ENCODE measurements at regions not wholly inside any gene's neighbourhood (a gene's known extent, or its start where the extent isn't known, plus 50 kb on each side); places are given as distances from the start of the nearest gene placed in this dataset.

- H2AFZ ChIP-seq (ENCODE audit: control insufficient read depth, low read depth, low read length) = no peak overlapping the region
- H3K4me2 ChIP-seq (ENCODE audit: control insufficient read depth, insufficient read depth) = no peak overlapping the region
- in situ Hi-C loops (cut with MboI) = no loop called here
- ATAC-seq = no peak
- FAIRE-seq = no peak
- intact Hi-C loops (cut with micrococcal nuclease; ENCODE audit: unreplicated experiment) = no loop called here
- H3K4me3 ChIP-seq = no peak overlapping the region
- SMC1A ChIA-PET (ENCODE audit: uncharacterized antibody, unreplicated experiment) = no interaction called here
- WGBS (ENCODE audit: insufficient coverage, insufficient replicate concordance, low lambda C conversion rate, missing lambda C conversion rate) = 58% methylated on average over 13 of the region's 13 CpGs
- H4K20me1 ChIP-seq (ENCODE audit: control insufficient read depth, insufficient read depth) = no peaks in the 10 kb centered on the region
- DNase-seq (ENCODE audit: low read depth, low spot score) = no peak
- no peaks in the 10 kb centered on the region for H3K79me2 ChIP-seq (ENCODE audit: control insufficient read depth, insufficient read depth, low read length)
- POLR2A ChIA-PET = no interaction called here
- H3K27ac ChIP-seq (ENCODE audit: control insufficient read depth, insufficient read depth) = no peak overlapping the region
- no TSS peak for BruUV-seq (replicated peaks)
- no peaks in the 10 kb centered on the region for H3K9me3 ChIP-seq (replicated peaks; ENCODE audit: control insufficient read depth, insufficient read depth, low read length)
- CTCF ChIA-PET = no interaction called here
- H3K27me3 ChIP-seq (replicated peaks in 1 of 2; ENCODE audit: control insufficient read depth in 2 of 2, insufficient read depth in 2 of 2, low read length in 1 of 2) = no peaks in the 10 kb centered on the region; a peak in 1 of 4 replicates
- TF ChIP-seq NR2C1 (IDR thresholded peaks at IDR 0.05) = no peak
- TF ChIP-seq SMAD5 (IDR thresholded peaks at IDR 0.05; ENCODE audit: low read depth) = no peak
- no peak for TF ChIP-seq MLLT1 (IDR thresholded peaks at IDR 0.05)
- no peak for TF ChIP-seq BMI1 (IDR thresholded peaks at IDR 0.05; ENCODE audit: borderline replicate concordance)
- no peak for TF ChIP-seq RB1 (IDR thresholded peaks at IDR 0.05; ENCODE audit: borderline replicate concordance)
- no peak for TF ChIP-seq IKZF2 (IDR thresholded peaks at IDR 0.05)
- TF ChIP-seq FOS (IDR thresholded peaks at IDR 0.05; ENCODE audit: borderline replicate concordance, extremely low read depth, insufficient read length) = no peak
- no peak for TF ChIP-seq EP300 (IDR thresholded peaks at IDR 0.05; ENCODE audit: borderline replicate concordance in 1 of 2, control insufficient read depth in 1 of 2, low read depth in 2 of 2, low read length in 2 of 2)
- no peak for TF ChIP-seq SREBF1 (IDR thresholded peaks at IDR 0.05; ENCODE audit: low read length)
- no peak for TF ChIP-seq RAD21 (IDR thresholded peaks at IDR 0.05; ENCODE audit: insufficient read depth, low read depth, low read length)
- TF ChIP-seq EZH2 (IDR thresholded peaks at IDR 0.05; ENCODE audit: borderline replicate concordance, control insufficient read depth, low read depth, low read length) = no peak
- no peak for TF ChIP-seq MXI1 (IDR thresholded peaks at IDR 0.05; ENCODE audit: low read depth, low read length)
- no peak for TF ChIP-seq RCOR1 (conservative IDR thresholded peaks at IDR 0.05; ENCODE audit: low read depth, low read length)
- TF ChIP-seq CREB1 (IDR thresholded peaks at IDR 0.05; ENCODE audit: low read depth) = no peak
- no peak for TF ChIP-seq ZNF592 (IDR thresholded peaks at IDR 0.05)
- no peak for TF ChIP-seq YY1 (IDR thresholded peaks at IDR 0.05; ENCODE audit: low read depth, low read length)
- TF ChIP-seq CREM (IDR thresholded peaks at IDR 0.05; ENCODE audit: low read depth) = no peak
- no peak for TF ChIP-seq PBX3 (IDR thresholded peaks at IDR 0.05; ENCODE audit: insufficient replicate concordance, low read depth, low read length)
- TF ChIP-seq SREBF2 (IDR thresholded peaks at IDR 0.05; ENCODE audit: low read length) = no peak
- H3K4me1 ChIP-seq (ENCODE audit: control insufficient read depth, insufficient read depth, low read length) = no peaks in the 10 kb centered on the region
- no peaks in the 10 kb centered on the region for H3K36me3 ChIP-seq (ENCODE audit: control insufficient read depth in 2 of 2, insufficient read depth in 2 of 2, low read length in 1 of 2)
- no peak overlapping the region for H3K9ac ChIP-seq (ENCODE audit: control insufficient read depth, insufficient read depth, low read length)
- RAD21 ChIA-PET (ENCODE audit: unreplicated experiment) = no interaction called here
These were observed 394.9 kb downstream of the NPHP4 start for GRCh38 chr1:5597171-5597850.
